Left ventricle myocardium inferior (tissue), 1 donor: ENCODE measurements at regions not wholly inside any gene's neighbourhood (a gene's known extent, or its start where the extent isn't known, plus 50 kb on each side); places are given as distances from the start of the nearest gene placed in this dataset.

Source experiments
- DNase-seq: peaks from one replicate; pipeline ENCODE4 v3.0.0-alpha.2; 2020
- H3K27ac ChIP-seq: fragments of 200-600 bp; replicated peaks from 2 replicates; pipeline ENCODE4 v1.8.0; 2021
- H3K27me3 ChIP-seq: fragments of 200-600 bp; 2 replicates; pipeline ENCODE4 v1.8.0; 2021; ENCODE audit warnings: low read depth
- H3K36me3 ChIP-seq: fragments of 200-600 bp; 2 replicates; pipeline ENCODE4 v1.8.0; 2021
- H3K4me1 ChIP-seq: fragments of 200-600 bp; 2 replicates; pipeline ENCODE4 v1.8.0; 2021
- H3K4me3 ChIP-seq: fragments of 200-600 bp; 2 replicates; pipeline ENCODE4 v1.8.0; 2021; ENCODE audit warnings: mild to moderate bottlenecking, moderate library complexity
- H3K9me3 ChIP-seq: fragments of 200-600 bp; replicated peaks from 2 replicates; pipeline ENCODE4 v1.8.0; 2021
- CTCF ChIP-seq: fragments of 200-600 bp; IDR thresholded peaks from 2 replicates; pipeline ENCODE4 v1.8.0; 2021; ENCODE audit warnings: antibody characterized with exemption, mild to moderate bottlenecking, borderline replicate concordance
- intact Hi-C: fragments of 100-400 bp; cut with micrococcal nuclease; formaldehyde crosslinking; loops from one replicate; pipeline ENCODE4 v1.11.0; 2022
- donor health status: DM: no; HTN: yes; CAD: no; lungs with severe emphysema.

GRCh38 chr11:123303924-123304323 is 108.9 kb upstream of the CLMP start:
- intact Hi-C loops = loop anchor here (5.0 kb wide), 1 partner anchor 173 kb away; no protein-coding TSS in a partner anchor
- Histone ChIP-seq H3K4me3 (no peak overlapping the region), H3K4me1 (peaks cover 66% of the 10 kb centered on the region), H3K27ac (no peak overlapping the region), H3K27me3 (peaks cover 52% of the 10 kb centered on the region), H3K9me3 (no peaks in the 10 kb centered on the region), H3K36me3 (no peaks in the 10 kb centered on the region)
- TF ChIP-seq CTCF = no peak
- DNase-seq = no peak

DNA sequence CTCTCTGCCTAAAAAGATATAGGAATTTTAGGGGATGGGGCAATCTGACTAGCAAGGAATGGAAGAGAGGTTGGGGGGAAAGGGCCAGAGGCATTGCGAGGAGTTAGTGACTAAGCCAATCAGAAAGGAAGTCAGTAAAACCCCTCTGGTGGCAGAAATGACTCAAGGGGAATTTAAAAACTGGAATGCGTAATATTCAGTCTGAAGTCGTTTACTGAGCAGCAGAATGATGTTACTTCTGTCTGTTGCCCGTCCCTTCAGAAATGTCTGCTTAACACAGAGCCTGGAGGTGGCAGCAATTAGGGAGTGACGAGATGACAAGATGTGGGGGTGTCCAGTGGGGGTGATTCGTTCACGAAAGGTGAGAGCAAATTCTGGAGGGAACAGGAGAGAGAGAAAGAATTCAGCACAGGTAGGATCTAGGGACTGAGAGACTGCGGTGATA is 107.7 kb upstream of the CLMP start:
- intact Hi-C loops = loop anchor here (5.0 kb wide), 1 partner anchor 175 kb away; no protein-coding TSS in a partner anchor
- no peaks in the 10 kb centered on the region for H3K36me3 ChIP-seq
- peaks cover 52% of the 10 kb centered on the region for H3K27me3 ChIP-seq
- TF ChIP-seq CTCF = no peak
- H3K4me1 ChIP-seq = peaks cover 55% of the 10 kb centered on the region
- H3K9me3 ChIP-seq = no peaks in the 10 kb centered on the region
- no peak overlapping the region for H3K4me3 ChIP-seq
- no peak for DNase-seq
- no peak overlapping the region for H3K27ac ChIP-seq

GRCh38 chr11:123301696-123302400 is 106.8 kb upstream of the CLMP start:
- intact Hi-C loops = loop anchor here (5.0 kb wide), 1 partner anchor 175 kb away; no protein-coding TSS in a partner anchor
- H3K4me1 ChIP-seq = peaks cover 46% of the 10 kb centered on the region
- H3K9me3 ChIP-seq = no peaks in the 10 kb centered on the region
- peak overlapping the region; percentile 66 for H3K4me3 ChIP-seq
- peaks cover 52% of the 10 kb centered on the region for H3K27me3 ChIP-seq
- peak; percentile 94 for TF ChIP-seq CTCF
- peak overlapping the region; percentile 59 for H3K27ac ChIP-seq
- DNase-seq = peak; percentile 56
- no peaks in the 10 kb centered on the region for H3K36me3 ChIP-seq

DNA sequence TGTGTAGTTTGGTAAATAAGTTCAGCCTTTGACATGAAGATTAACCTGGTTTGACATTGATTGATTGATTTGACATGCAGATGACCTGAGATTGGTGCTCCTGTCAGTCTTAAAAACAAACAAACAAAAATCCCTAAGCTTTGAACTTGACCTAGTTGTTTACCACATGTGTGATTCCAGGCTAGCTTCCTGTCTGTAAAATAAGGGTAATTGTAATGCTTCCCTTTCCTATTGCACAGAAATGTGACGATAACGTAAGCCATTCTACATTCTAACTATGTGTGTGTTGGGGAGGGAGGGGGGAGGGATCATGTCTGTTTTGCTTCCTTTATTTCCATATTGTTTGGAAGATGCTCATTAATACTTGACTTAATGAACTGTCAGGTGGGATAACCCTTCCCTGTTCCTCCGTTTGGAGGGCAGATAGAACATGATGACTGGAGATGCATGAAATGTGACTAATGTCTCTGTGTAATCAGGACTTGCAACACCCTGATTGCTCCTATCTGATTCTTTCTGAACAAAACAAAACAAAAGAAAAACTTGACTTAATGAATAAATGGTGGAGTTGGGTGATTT is 106.1 kb upstream of the CLMP start:
- Histone ChIP-seq H3K9me3 (no peaks in the 10 kb centered on the region), H3K4me1 (peaks cover 40% of the 10 kb centered on the region), H3K4me3 (peak overlapping the region; percentile 66), H3K27me3 (peaks cover 52% of the 10 kb centered on the region), H3K27ac (no peak overlapping the region), H3K36me3 (no peaks in the 10 kb centered on the region)
- no peak for DNase-seq
- intact Hi-C loops = loop anchor here (5.0 kb wide), 1 partner anchor 176 kb away; no protein-coding TSS in a partner anchor
- TF ChIP-seq CTCF = no peak

DNA sequence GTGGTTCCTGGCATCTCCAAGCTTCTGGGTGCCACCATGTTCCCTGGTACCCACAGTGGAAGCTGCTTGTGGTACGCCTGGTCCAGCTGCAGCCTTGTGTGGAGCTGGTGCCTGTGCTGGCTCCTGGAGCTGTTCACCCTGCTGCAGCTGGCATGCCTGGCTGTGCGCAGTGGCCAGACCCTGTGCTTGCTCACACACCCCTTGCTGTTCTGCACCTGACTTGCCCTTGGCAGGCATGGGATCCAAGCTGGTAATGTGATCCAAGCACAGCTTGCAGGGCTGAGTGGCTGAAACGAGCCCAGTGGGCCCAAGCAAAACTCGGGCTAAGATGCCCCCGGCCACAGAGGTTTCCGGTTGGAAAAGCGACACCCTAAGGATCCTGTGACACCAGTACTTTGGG is 104.7 kb upstream of the CLMP start:
- Histone ChIP-seq H3K4me3 (no peak overlapping the region), H3K27ac (no peak overlapping the region), H3K36me3 (no peaks in the 10 kb centered on the region), H3K27me3 (peaks cover 42% of the 10 kb centered on the region), H3K9me3 (no peaks in the 10 kb centered on the region), H3K4me1 (peaks cover 27% of the 10 kb centered on the region)
- intact Hi-C loops = loop anchor here (5.0 kb wide), 1 partner anchor 178 kb away; no protein-coding TSS in a partner anchor
- no peak for TF ChIP-seq CTCF
- DNase-seq = peak; percentile 29
